SIG-M5 (cell line): ENCODE measurements at regions not wholly inside any gene's neighbourhood (a gene's known extent, or its start where the extent isn't known, plus 50 kb on each side); places are given as distances from the start of the nearest gene placed in this dataset.

ENCODE experiments used
- DNase-seq: peaks from one replicate; lab custom pipeline; 2025; lab: John Stamatoyannopoulos, UW

- DNase-seq, result no peak
Measured at GRCh38 chr14:101066826-101067510, 163.4 kb upstream of the RTL1 start.

DNA sequence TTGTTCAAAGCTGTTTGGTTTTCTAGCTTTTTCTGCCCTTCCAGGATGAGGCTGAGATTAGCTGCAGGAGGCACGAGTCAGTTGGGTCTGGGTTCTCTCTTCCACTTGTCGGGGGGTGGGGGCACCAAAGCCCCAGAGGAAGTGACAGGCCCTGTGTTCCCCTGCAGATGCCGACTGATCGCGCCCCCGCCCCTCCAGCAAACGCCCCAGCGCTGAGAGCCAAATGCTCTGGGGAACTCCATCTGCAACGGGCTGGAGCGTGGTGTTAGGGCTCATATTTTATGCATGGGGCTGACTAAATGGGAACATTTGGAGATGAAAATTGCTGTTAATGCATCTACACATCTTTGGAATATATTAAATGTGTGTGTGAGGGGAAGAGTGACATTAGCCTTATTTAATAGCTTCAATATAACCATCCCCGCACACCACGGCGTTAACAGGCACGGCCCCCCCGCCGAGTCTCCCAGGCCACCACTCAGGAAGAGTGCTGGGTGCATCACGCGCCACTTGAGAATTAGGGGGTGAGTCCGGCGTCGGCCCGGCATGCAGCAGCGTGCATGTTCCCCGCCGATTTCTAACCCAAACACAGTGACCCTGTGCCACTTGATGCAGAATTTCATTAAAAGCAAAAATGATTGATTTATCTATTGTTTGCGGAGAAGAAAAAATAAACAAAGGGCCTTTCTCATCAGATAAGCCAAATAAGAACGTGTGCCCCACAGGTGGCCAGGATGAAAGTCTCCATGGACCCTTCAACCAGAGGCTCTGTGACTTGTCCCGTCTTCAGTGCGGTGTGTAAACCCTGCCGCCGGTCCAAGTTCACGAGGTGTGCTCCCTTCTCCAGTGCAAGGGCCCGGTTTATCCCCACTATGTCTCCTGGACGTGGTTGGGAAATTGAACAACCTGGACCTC, 165.0 kb upstream of the RTL1 start:
- DNase-seq, result no peak

DNA sequence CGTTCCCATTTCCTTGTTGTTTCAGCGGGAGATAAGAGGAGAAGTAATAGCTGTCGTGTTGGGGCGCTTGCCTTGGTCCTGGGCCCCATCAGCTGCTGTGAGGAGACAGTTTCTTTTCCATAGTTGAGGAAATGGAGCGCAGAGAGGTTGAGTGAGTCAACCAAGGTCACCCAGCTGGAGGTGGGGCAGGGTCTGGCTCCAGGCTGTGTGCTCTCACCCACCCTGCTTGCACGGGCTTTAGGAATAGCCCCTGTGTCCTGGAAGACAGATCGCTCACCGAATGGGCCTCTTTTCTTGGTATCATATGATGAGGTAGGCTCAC, 165.7 kb upstream of the RTL1 start:
- DNase-seq, result no peak

DNA sequence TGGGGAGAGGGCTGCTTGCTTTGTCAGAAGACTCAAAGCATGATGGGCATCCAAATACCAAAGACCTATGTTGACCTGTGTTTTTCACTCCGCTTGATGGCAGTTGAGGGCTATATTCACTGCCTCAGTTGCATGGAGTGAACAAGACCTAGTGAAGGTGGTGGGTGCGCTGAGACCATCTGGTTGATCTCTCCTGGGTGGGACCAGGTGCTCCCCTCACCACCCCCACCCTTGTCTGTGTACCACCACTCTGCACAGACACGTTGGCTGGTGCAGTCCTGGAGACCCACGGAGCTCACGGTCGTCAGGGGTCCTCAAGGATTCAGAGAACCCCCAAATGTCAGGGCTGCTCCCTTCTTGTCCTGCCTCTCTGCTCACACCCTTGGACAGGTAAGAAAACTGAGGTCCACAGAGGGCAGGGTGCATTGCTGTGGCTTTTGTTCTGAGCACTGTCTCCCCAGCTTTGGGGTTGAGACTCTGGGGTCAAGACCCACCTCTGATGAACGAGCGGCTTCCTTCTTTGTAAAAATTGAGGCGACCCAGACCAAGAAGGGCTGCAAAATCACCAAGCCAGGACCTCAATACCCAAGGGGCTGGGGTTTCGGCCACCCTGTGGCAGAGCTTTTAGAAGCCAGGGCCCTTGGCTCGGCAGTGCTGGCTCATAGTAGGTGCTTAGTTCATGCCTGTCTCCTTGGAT, 166.3 kb upstream of the RTL1 start:
- no peak for DNase-seq

DNA sequence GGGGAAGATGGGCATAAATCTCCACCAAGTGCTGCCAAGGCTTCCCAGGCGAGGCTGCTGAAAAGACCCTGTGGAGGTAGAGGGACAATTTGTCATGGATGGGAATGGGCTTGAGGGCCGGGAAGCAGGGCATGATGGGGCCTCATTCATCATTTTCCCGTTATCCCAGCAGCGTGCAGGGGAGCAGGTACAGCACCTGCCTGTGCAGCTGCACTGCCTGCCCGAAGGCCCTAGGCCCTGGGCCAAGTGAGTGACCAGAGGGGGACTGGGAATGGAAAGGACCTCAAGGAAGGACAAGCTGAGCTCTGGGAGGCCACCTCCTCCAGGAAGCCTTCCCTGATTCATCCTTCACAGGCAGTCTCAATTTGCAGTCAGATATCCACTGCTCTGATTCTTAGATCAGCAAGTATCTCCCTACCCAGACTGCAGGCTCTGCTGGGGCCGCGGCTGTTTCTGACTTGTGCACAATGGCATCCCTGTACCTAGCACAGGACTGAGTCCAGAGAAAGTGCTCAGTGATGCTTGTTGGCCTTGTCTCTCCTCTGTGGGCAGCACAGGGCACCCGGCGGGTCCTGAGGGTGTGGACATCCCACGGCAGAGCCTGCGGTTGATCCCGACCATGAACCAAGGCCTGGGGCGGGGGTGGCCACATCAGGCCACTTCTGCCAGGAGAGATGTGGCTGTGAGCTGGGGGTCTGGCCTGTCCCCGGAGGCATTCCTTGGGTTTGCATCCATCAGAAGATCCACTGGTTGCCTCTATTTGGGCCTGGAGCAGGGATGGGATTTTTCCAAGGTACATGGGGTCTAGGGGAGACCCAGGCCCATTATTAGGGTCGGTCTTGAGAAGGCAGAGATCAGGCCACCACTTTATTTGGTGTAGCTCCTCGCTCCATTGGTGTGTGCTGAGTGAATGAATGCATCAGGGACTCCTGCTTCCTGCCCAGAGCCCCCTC, 167.3 kb upstream of the RTL1 start:
- no peak for DNase-seq

- DNase-seq, result no peak
Measured at GRCh38 chr14:101071493-101071906, 168.0 kb upstream of the RTL1 start.

DNA sequence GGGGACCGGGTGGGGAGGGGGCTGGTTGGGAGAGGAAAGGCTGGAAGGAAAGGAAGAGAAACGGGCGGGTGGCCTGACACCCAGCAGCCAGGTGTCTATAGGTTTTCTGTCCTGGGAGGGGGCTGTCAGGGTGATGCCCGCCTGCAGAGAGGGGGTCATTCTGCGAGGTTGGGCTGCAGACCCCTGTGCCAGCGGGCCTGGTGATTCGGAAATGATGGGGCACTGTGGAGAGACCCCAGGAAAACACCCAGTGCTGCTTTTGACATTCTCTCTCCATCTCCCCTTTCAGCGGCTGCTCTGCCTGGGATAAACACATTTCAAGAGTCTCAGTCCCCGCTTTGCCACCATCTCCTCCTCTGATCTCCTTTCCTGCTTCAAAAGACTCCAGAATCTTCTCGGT, 168.5 kb upstream of the RTL1 start:
- DNase-seq, result no peak

GRCh38 chr14:101072531-101072930, 169.0 kb upstream of the RTL1 start:
- no peak for DNase-seq

- DNase-seq, result no peak
Measured at GRCh38 chr14:101072945-101073597, 169.5 kb upstream of the RTL1 start.

GRCh38 chr14:101073598-101073965, 170.1 kb upstream of the RTL1 start:
- no peak for DNase-seq

GRCh38 chr14:101074196-101075024, 170.9 kb upstream of the RTL1 start:
- no peak for DNase-seq

DNA sequence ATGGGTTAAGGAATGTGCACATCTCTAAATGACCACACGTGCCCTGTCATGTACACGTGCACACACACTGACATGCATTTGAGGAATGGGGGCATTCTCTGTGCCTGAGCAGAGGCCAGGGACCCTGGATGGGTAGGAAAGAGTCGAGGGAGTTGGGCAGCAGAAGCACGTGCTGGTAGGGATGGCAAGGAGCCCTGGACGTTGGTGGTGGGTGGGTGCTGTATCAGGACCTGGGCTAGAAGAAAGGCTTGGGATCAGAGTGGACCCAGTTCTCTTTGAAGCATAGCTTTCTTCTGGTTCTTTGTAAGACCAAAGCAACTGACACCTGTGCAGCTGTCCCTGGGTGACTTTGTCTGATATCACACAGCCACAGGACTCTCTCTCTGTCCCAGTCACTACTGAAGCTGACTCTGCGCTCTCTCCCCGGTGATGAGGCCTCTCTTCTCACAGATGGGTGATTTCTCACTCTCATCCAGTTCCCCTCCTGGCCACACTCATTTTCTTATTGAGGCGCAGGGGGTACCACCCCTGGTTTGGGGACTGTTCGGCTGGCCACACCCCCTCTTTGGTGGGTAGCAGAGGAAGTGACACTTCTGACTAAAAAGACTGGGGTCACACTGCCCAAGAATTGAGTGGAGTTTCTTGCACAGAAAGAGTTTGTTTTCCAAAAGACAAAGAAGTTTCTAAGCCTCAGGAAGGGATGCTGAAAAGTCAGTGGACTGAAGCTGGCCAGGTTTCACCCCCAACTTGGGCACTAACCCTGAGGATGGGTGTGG, 171.7 kb upstream of the RTL1 start:
- no peak for DNase-seq

GRCh38 chr14:101075801-101076413, 172.4 kb upstream of the RTL1 start:
- no peak for DNase-seq

- DNase-seq, result no peak
Measured at GRCh38 chr14:101076451-101077198, 173.1 kb upstream of the RTL1 start.

DNA sequence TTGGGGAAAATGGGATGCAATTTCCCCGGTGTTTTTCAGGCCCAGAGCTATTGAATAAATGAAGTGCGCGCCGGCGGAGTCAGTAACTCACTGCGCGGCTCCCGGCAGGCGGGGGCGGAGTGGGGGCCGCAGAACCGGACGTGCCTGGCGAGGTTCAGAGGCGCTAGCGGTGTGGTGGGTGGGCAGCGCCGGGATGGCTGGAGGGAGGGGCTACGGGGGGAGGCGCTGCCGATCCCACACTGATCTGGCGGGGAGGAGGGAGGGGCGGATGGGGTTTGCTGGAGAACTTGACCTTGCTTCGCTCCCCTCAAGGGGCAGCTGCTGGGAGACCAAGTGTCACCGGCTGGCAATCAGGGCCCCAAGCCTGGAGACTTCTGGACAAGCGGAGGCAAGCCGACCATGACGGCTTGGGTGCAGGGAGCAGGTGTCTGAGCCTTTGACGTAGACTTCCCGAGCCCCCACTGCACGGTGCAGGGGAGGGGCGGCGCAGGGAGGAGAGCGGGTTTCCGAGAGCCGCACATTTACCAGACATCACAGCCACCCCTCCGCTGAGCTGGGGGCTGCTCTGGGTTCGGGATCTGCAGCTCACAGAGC, 174.1 kb upstream of the RTL1 start:
- no peak for DNase-seq

- DNase-seq, result no peak
Measured at GRCh38 chr14:101078170-101078891, 174.8 kb upstream of the RTL1 start.

- no peak for DNase-seq
Measured at GRCh38 chr14:101078892-101079221, 175.3 kb upstream of the RTL1 start.
